LoVo (cell line): ENCODE measurements at regions not wholly inside any gene's neighbourhood (a gene's known extent, or its start where the extent isn't known, plus 50 kb on each side); places are given as distances from the start of the nearest gene placed in this dataset.

Experiments used
- DNase-seq: peaks from one replicate; pipeline ENCODE4 v3.0.0-alpha.2; 2016; ENCODE audit warnings: low spot score

DNA sequence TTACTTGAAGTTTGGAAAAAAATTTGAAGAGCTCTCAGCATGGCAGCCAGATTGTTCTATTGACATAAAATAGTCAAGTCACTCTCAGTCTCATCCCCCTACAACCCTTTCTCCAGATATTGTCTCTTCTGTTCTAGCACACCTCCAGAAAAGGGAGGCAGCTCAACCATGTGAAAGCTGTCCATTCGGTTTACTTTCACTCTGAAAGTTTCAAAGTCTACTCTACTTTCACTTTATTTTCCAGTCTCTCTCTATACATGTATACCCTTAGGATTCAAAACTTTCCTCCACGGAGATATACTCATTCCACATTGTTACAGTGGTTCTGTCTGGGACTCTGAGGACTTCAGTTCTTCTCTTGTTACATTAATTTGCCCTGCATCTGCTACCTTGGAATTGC lies 111.0 kb upstream of the STAC start:
- DNase-seq = no peak

- no peak for DNase-seq
Measured at GRCh38 chr3:36282766-36283165, 97.5 kb upstream of the STAC start.

- no peak for DNase-seq
Measured at GRCh38 chr3:36295296-36295695, 85.0 kb upstream of the STAC start.

- no peak for DNase-seq
Measured at GRCh38 chr3:36297195-36297594, 83.1 kb upstream of the STAC start.

GRCh38 chr3:36298188-36298587 lies 82.1 kb upstream of the STAC start:
- no peak for DNase-seq

- no peak for DNase-seq
Measured at GRCh38 chr3:36302158-36302509, 78.2 kb upstream of the STAC start.

DNA sequence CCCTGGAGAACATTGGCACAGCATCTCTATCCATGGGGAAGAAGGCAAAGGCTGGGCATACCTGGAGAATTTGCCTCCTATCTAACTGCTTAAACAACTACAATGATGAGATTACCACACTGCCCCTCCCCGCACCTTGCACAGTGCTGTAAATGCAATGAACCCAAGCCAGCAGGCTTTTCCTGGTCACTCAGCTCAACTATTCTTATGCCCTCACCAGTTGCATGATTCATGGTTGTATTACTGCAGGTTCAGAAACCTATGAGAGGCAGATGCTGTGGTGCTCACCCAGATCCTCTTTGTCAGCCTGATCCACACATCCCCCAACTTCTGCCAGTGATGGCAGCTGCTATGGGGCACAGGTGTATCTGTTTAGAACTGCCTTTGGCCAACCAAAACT lies 77.7 kb upstream of the STAC start:
- no peak for DNase-seq

- DNase-seq = no peak
Measured at GRCh38 chr3:36303286-36303685, 77.0 kb upstream of the STAC start.

GRCh38 chr3:36305929-36306520 lies 74.3 kb upstream of the STAC start:
- no peak for DNase-seq

GRCh38 chr3:36309092-36309491 lies 71.2 kb upstream of the STAC start:
- DNase-seq = no peak

DNA sequence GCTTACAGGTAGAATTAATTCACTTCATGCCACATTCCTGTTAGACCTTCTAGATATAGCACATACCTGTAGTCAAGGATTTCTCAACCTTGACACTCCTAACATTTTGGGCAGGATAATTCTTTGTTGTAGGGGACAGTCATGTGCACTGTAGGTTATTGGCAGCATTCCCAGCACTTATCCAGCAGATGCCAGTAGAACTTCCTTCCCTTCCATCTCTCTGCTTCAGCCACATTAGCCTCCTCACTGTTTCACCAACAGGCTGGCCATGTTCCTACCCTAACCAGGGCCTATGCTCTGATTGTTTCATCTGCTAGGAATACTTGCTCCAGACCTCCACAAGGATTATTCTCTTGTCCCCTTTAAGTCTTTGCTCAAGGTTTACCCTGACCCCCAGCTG lies 68.0 kb upstream of the STAC start:
- DNase-seq = no peak

- no peak for DNase-seq
Measured at GRCh38 chr3:36317915-36318314, 62.4 kb upstream of the STAC start.

- no peak for DNase-seq
Measured at GRCh38 chr3:36318621-36319200, 61.6 kb upstream of the STAC start.

- no peak for DNase-seq
Measured at GRCh38 chr3:36319680-36320079, 60.6 kb upstream of the STAC start.
